LNCAP (cell line): ENCODE measurements at regions not wholly inside any gene's neighbourhood (a gene's known extent, or its start where the extent isn't known, plus 50 kb on each side); places are given as distances from the start of the nearest gene placed in this dataset.
A peak's percentile ranks its signal among the peaks of the same experiment; 100 is the strongest.

Experiments used
- CTCF ChIP-seq: fragments of 450-650 bp; IDR thresholded peaks from 2 replicates; pipeline ENCODE4 v1.5.1; 2017; ENCODE audit warnings: mild to moderate bottlenecking

- no peak for TF ChIP-seq CTCF
These were observed 418.6 kb downstream of the TSN start for GRCh38 chr2:122174061-122174460.

GRCh38 chr2:122179492-122180165, 424.2 kb downstream of the TSN start:
- TF ChIP-seq CTCF, result no peak

GRCh38 chr2:122180972-122181371, 425.5 kb downstream of the TSN start:
- no peak for TF ChIP-seq CTCF

- TF ChIP-seq CTCF, result no peak
These were observed 427.3 kb downstream of the TSN start for GRCh38 chr2:122182616-122183355.

GRCh38 chr2:122183890-122184289, 428.4 kb downstream of the TSN start:
- TF ChIP-seq CTCF, result no peak

- TF ChIP-seq CTCF, result no peak
These were observed 431.3 kb downstream of the TSN start for GRCh38 chr2:122186761-122187222.

GRCh38 chr2:122191331-122191730, 435.9 kb downstream of the TSN start:
- TF ChIP-seq CTCF, result peak; percentile 51
